Activated B cell treated with CpG ODN at 0.5 μM for 24 hours (primary cell): ENCODE measurements at regions not wholly inside any gene's neighbourhood (a gene's known extent, or its start where the extent isn't known, plus 50 kb on each side); places are given as distances from the start of the nearest gene placed in this dataset.

Experiments used
- ATAC-seq: fragments of 200-7000 bp; cut with Tn5 transposase; one replicate; pipeline ENCODE4 v1.10.0; 2021; ENCODE audit warnings: low read depth, mild to moderate bottlenecking, moderate library complexity
- CTCF ChIA-PET: fragments of 350-600 bp; sonication (Branson Sonifier 250); formaldehyde crosslinking; loops from one replicate; lab custom pipeline; 2021; ENCODE audit warnings: antibody characterized with exemption; lab: Charles Lee
- POLR2A ChIA-PET: fragments of 350-600 bp; sonication (Branson Sonifier 250); formaldehyde crosslinking; loops from one replicate; lab custom pipeline; 2021; ENCODE audit warnings: antibody characterized with exemption; lab: Charles Lee
- DNase-seq: peaks from one replicate; pipeline ENCODE4 v3.0.0; 2022
- H3K27ac Mint-ChIP-seq: one replicate; pipeline ENCODE4 v1.8.0; 2020; ENCODE audit warnings: mixed read lengths
- H3K27me3 Mint-ChIP-seq: one replicate; pipeline ENCODE4 v1.8.0; 2021; ENCODE audit warnings: mixed read lengths
- H3K36me3 Mint-ChIP-seq: one replicate; pipeline ENCODE4 v1.8.0; 2021; ENCODE audit warnings: low read depth, mixed read lengths
- H3K4me1 Mint-ChIP-seq: one replicate; pipeline ENCODE4 v1.8.0; 2021; ENCODE audit warnings: mixed read lengths
- H3K4me3 Mint-ChIP-seq: one replicate; pipeline ENCODE4 v1.8.0; 2020; ENCODE audit warnings: mild to moderate bottlenecking, mixed read lengths
- H3K9me3 Mint-ChIP-seq: one replicate; pipeline ENCODE4 v1.8.0; 2020; ENCODE audit warnings: mixed read lengths
- intact Hi-C: fragments of 100-400 bp; cut with micrococcal nuclease; formaldehyde crosslinking; loops from one replicate; pipeline ENCODE4 v1.15.1; 2024
- TF ChIP-seq, protein P1 (sequence below): fragments of 200-600 bp; IDR thresholded peaks from one replicate; pipeline ENCODE4 v1.8.0; 2022; ENCODE audit warnings: antibody characterized with exemption, mild to moderate bottlenecking

DNA sequence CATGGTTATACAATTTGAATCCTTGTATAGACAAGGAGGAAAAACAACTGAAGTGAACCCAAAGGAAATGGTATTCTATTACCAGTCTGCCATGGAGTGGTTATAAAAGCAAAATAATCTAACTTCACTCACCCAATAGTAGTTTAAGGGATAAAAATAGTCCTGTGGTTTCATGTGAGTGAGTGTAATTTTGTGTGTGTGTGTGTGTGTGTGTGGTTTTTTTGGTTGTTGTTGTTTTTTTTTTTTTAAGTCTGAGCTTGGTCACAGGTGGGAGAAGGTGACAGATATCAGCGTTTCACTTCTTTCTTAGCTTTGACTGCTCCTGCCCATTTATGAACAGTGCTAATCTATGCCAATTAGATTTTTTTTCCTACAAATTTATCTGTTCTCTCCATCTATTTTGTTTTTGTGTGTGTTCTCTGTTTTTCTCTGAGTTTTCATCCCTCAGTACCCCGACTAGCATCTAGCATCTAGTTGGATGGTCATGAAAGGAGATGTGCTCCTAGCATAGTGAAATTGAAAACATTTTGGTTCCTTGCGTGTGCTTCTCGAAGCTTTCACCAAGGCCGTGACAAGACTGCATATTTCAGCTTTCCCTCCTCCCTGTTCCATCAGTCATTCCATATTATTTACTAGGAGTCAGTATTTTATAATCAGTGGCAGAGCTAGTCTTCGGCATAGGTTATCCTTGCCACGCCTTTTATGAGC is 200.1 kb upstream of the DTNA start:
- Mint-ChIP-seq H3K4me3 (no peak overlapping the region), H3K27me3 (no peaks in the 10 kb centered on the region), H3K27ac (no peak overlapping the region), H3K4me1 (no peaks in the 10 kb centered on the region), H3K9me3 (peaks cover 8% of the 10 kb centered on the region), H3K36me3 (no peaks in the 10 kb centered on the region)
- DNase-seq (no peak), ATAC-seq (no peak)
- ChIA-PET POLR2A (no interaction called here), CTCF (no interaction called here)
- intact Hi-C loops = no loop called here
- TF ChIP-seq, protein P1, sequence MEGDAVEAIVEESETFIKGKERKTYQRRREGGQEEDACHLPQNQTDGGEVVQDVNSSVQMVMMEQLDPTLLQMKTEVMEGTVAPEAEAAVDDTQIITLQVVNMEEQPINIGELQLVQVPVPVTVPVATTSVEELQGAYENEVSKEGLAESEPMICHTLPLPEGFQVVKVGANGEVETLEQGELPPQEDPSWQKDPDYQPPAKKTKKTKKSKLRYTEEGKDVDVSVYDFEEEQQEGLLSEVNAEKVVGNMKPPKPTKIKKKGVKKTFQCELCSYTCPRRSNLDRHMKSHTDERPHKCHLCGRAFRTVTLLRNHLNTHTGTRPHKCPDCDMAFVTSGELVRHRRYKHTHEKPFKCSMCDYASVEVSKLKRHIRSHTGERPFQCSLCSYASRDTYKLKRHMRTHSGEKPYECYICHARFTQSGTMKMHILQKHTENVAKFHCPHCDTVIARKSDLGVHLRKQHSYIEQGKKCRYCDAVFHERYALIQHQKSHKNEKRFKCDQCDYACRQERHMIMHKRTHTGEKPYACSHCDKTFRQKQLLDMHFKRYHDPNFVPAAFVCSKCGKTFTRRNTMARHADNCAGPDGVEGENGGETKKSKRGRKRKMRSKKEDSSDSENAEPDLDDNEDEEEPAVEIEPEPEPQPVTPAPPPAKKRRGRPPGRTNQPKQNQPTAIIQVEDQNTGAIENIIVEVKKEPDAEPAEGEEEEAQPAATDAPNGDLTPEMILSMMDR = no peak

- intact Hi-C loops = no loop called here
- DNase-seq (no peak), ATAC-seq (no peak)
- Mint-ChIP-seq H3K9me3 (peaks cover 16% of the 10 kb centered on the region), H3K4me3 (no peak overlapping the region), H3K4me1 (no peaks in the 10 kb centered on the region), H3K36me3 (no peaks in the 10 kb centered on the region), H3K27ac (no peak overlapping the region), H3K27me3 (no peaks in the 10 kb centered on the region)
- TF ChIP-seq, protein P1 = no peak
- ChIA-PET POLR2A (no interaction called here), CTCF (no interaction called here)
These were observed 199.2 kb upstream of the DTNA start for GRCh38 chr18:34510926-34511325.

DNA sequence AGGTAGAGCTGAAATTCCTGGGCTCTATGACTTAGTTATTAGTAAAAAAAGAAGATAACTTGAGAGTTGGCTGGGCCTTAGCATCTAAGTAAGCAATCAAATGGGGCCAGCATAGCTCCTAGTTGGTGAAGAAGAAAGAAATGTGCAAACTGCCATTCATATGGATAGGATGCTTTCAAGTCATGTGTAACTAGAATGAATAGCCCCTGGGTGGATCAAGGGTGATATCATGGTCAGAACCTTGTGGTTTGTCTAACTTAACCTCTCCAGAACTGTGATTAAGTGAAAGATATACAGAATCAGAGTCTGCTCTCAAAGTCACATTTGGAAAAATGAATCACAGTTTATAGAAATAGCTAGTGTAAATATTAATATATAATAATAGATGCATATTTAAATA is 198.7 kb upstream of the DTNA start:
- TF ChIP-seq, protein P1 = no peak
- ATAC-seq (no peak), DNase-seq (no peak)
- intact Hi-C loops = no loop called here
- Mint-ChIP-seq H3K9me3 (peaks cover 19% of the 10 kb centered on the region), H3K4me1 (no peaks in the 10 kb centered on the region), H3K36me3 (no peaks in the 10 kb centered on the region), H3K4me3 (no peak overlapping the region), H3K27me3 (no peaks in the 10 kb centered on the region), H3K27ac (no peak overlapping the region)
- POLR2A ChIA-PET = no interaction called here
- CTCF ChIA-PET = no interaction called here

GRCh38 chr18:34511879-34512278 is 198.2 kb upstream of the DTNA start:
- Mint-ChIP-seq H3K36me3 (no peaks in the 10 kb centered on the region), H3K4me3 (no peak overlapping the region), H3K27me3 (no peaks in the 10 kb centered on the region), H3K27ac (no peak overlapping the region), H3K9me3 (peaks cover 22% of the 10 kb centered on the region), H3K4me1 (no peaks in the 10 kb centered on the region)
- TF ChIP-seq, protein P1 = no peak
- ChIA-PET CTCF (no interaction called here), POLR2A (no interaction called here)
- intact Hi-C loops = no loop called here
- DNase-seq (no peak), ATAC-seq (no peak)

DNA sequence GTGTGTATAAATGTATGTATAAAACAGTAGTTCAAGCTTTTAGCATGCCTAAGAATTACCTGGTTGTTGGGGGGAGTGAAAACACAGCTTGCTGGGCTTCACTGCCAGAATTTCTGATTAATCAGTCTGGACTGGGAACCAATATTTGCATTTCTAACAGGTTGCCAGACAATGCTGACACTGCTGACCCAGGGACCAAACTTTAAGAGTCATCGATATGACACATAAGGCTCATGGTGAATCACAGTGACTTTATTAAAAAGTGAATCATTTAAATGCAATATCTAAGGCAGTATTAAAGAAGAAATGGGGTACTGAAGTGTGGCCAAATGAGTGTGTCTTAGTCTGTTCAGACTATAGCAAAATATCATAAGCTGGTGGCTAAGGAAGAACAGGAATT is 195.9 kb upstream of the DTNA start:
- no peaks in the 10 kb centered on the region for H3K4me1 Mint-ChIP-seq
- peaks cover 22% of the 10 kb centered on the region for H3K9me3 Mint-ChIP-seq
- TF ChIP-seq, protein P1 = no peak
- intact Hi-C loops = no loop called here
- CTCF ChIA-PET = no interaction called here
- H3K27ac Mint-ChIP-seq = no peak overlapping the region
- H3K4me3 Mint-ChIP-seq = no peak overlapping the region
- POLR2A ChIA-PET = no interaction called here
- ATAC-seq (no peak), DNase-seq (no peak)
- H3K27me3 Mint-ChIP-seq = no peaks in the 10 kb centered on the region
- no peaks in the 10 kb centered on the region for H3K36me3 Mint-ChIP-seq
